HEK293 (cell line): ENCODE measurements at regions not wholly inside any gene's neighbourhood (a gene's known extent, or its start where the extent isn't known, plus 50 kb on each side); places are given as distances from the start of the nearest gene placed in this dataset.

Source experiments
- CTCF ChIA-PET: fragments of 350-600 bp; formaldehyde crosslinking; extraction: SDS; loops from one replicate; lab custom pipeline; 2021; ENCODE audit warnings: antibody characterized with exemption; lab: Yijun Ruan, JAX
- POLR2A ChIA-PET: fragments of 300-600 bp; formaldehyde crosslinking; extraction: SDS; loops from one replicate; lab custom pipeline; 2020; ENCODE audit warnings: antibody characterized with exemption, inconsistent platforms; lab: Yijun Ruan, JAX
- H3K27ac ChIP-seq: fragments of 200-500 bp; sonication (Bioruptor generic); 2 replicates; pipeline ENCODE4 v1.5.1; 2014; ENCODE audit warnings: low read depth, low read length, control low read depth, inconsistent platforms; ENCODE audit errors: extremely low read depth
- H3K36me3 ChIP-seq, 2 experiments: fragments of 200-500 bp in 1 of 2; sonication (Bioruptor generic) in 1 of 2; 1 replicate in 1 of 2; 2 replicates in 1 of 2; pipeline ENCODE4 v1.5.1; 2014 to 2017; ENCODE audit warnings: inconsistent platforms in 2 of 2, low read length in 2 of 2; ENCODE audit not compliant: control insufficient read depth in 2 of 2, insufficient read depth in 1 of 2
- H3K4me1 ChIP-seq: fragments of 200-500 bp; sonication (Bioruptor generic); 2 replicates; pipeline ENCODE4 v1.5.1; 2014; ENCODE audit warnings: mild to moderate bottlenecking, low read length, inconsistent platforms; ENCODE audit not compliant: control insufficient read depth, insufficient read depth
- H3K4me3 ChIP-seq: 2 replicates; pipeline ENCODE4 v1.5.1; 2011; ENCODE audit warnings: low read depth, mild to moderate bottlenecking, control low read depth, low read length, moderate library complexity
- H3K9me3 ChIP-seq: fragments of 200-500 bp; sonication (Bioruptor generic); 2 replicates; pipeline ENCODE4 v1.5.1; 2014; ENCODE audit warnings: low read depth, low read length, inconsistent platforms; ENCODE audit not compliant: control insufficient read depth, insufficient read depth
- GLI4 ChIP-seq: fragments of 450-650 bp; formaldehyde crosslinking; IDR thresholded peaks from 2 replicates; pipeline ENCODE4 v1.5.1; 2016; ENCODE audit warnings: missing biosample characterization, missing genetic modification characterization
- IKZF3 ChIP-seq: fragments of 450-650 bp; IDR thresholded peaks from 2 replicates; pipeline ENCODE4 v1.5.0; 2018; ENCODE audit warnings: missing biosample characterization, mild to moderate bottlenecking, missing genetic modification characterization, moderate library complexity
- SP3 ChIP-seq: fragments of 450-650 bp; formaldehyde crosslinking; IDR thresholded peaks from 2 replicates; pipeline ENCODE4 v1.5.1; 2016; ENCODE audit warnings: missing biosample characterization, missing genetic modification characterization
- TCF7L2 ChIP-seq: IDR thresholded peaks from 2 replicates; pipeline ENCODE4 v1.6.1; 2011; ENCODE audit warnings: low read depth, mild to moderate bottlenecking, inconsistent platforms, low read length, moderate library complexity, borderline replicate concordance
- ZBTB26 ChIP-seq: fragments of 450-650 bp; formaldehyde crosslinking; optimal IDR thresholded peaks from 2 replicates; pipeline ENCODE3; 2016; ENCODE audit warnings: missing biosample characterization, mild to moderate bottlenecking, missing genetic modification characterization
- ZBTB8A ChIP-seq: fragments of 450-650 bp; formaldehyde crosslinking; IDR thresholded peaks from 2 replicates; pipeline ENCODE4 v1.5.1; 2016; ENCODE audit warnings: missing biosample characterization, missing genetic modification characterization
- ZFHX2 ChIP-seq: fragments of 450-650 bp; formaldehyde crosslinking; conservative IDR thresholded peaks from 2 replicates; pipeline ENCODE4 v1.5.1; 2016; ENCODE audit warnings: missing biosample characterization, missing genetic modification characterization
- ZNF112 ChIP-seq: fragments of 450-650 bp; formaldehyde crosslinking; IDR thresholded peaks from 2 replicates; pipeline ENCODE4 v1.5.0; 2017; ENCODE audit warnings: missing biosample characterization, missing genetic modification characterization
- ZNF18 ChIP-seq: fragments of 450-650 bp; formaldehyde crosslinking; IDR thresholded peaks from 2 replicates; pipeline ENCODE4 v1.5.1; 2016; ENCODE audit warnings: missing biosample characterization, missing genetic modification characterization
- ZNF19 ChIP-seq: fragments of 450-650 bp; formaldehyde crosslinking; IDR thresholded peaks from 2 replicates; pipeline ENCODE4; 2016; ENCODE audit warnings: missing biosample characterization, missing genetic modification characterization, low read depth
- ZNF221 ChIP-seq: fragments of 450-650 bp; formaldehyde crosslinking; IDR thresholded peaks from 2 replicates; pipeline ENCODE4 v1.5.1; 2017; ENCODE audit warnings: missing biosample characterization, missing genetic modification characterization, borderline replicate concordance
- ZNF23 ChIP-seq: fragments of 450-650 bp; formaldehyde crosslinking; IDR thresholded peaks from 2 replicates; pipeline ENCODE4 v1.5.1; 2016; ENCODE audit warnings: missing biosample characterization, missing genetic modification characterization, borderline replicate concordance
- ZNF274 ChIP-seq, 2 experiments: fragments of 200-500 bp in 1 of 2; fragments of 450-650 bp in 1 of 2; sonication (Bioruptor generic) in 1 of 2; formaldehyde crosslinking in 1 of 2; IDR thresholded peaks; 2 replicates each; pipeline versions ENCODE4 v1.5.1 to v1.6.1; 2014 to 2016; ENCODE audit warnings: borderline replicate concordance in 1 of 2, inconsistent platforms in 1 of 2, low read length in 1 of 2, missing biosample characterization in 1 of 2, missing genetic modification characterization in 1 of 2
- ZNF324 ChIP-seq: fragments of 450-650 bp; formaldehyde crosslinking; IDR thresholded peaks from 2 replicates; pipeline ENCODE4 v1.5.1; 2016; ENCODE audit warnings: missing biosample characterization, missing genetic modification characterization
- ZNF350 ChIP-seq: fragments of 450-650 bp; formaldehyde crosslinking; IDR thresholded peaks from 2 replicates; pipeline ENCODE4 v1.5.0; 2017; ENCODE audit warnings: missing biosample characterization, mild to moderate bottlenecking, missing genetic modification characterization
- ZNF391 ChIP-seq: fragments of 450-650 bp; formaldehyde crosslinking; IDR thresholded peaks from 2 replicates; pipeline ENCODE4 v1.5.1; 2016; ENCODE audit warnings: low read depth, missing biosample characterization, missing genetic modification characterization, borderline replicate concordance
- ZNF473 ChIP-seq: fragments of 450-650 bp; formaldehyde crosslinking; IDR thresholded peaks from 2 replicates; pipeline ENCODE4 v1.5.1; 2017; ENCODE audit warnings: missing biosample characterization, missing genetic modification characterization
- ZNF48 ChIP-seq: fragments of 450-650 bp; formaldehyde crosslinking; IDR thresholded peaks from 2 replicates; pipeline ENCODE4 v1.5.1; 2016; ENCODE audit warnings: missing biosample characterization, missing genetic modification characterization
- ZNF530 ChIP-seq: fragments of 450-650 bp; formaldehyde crosslinking; IDR thresholded peaks from 2 replicates; pipeline ENCODE4 v1.5.1; 2016; ENCODE audit warnings: low read depth, missing biosample characterization, missing genetic modification characterization
- ZNF544 ChIP-seq: fragments of 450-650 bp; formaldehyde crosslinking; IDR thresholded peaks from 2 replicates; pipeline ENCODE4 v1.5.0; 2017; ENCODE audit warnings: missing biosample characterization, missing genetic modification characterization
- ZNF626 ChIP-seq: fragments of 450-650 bp; sonication (Bioruptor Pico); formaldehyde crosslinking; IDR thresholded peaks from 2 replicates; pipeline ENCODE4 v1.5.1; 2018; ENCODE audit warnings: missing biosample characterization, missing genetic modification characterization, inconsistent platforms
- ZNF747 ChIP-seq: fragments of 450-650 bp; formaldehyde crosslinking; IDR thresholded peaks from 2 replicates; pipeline ENCODE4 v1.5.1; 2016; ENCODE audit warnings: missing biosample characterization, missing genetic modification characterization
- ZNF76 ChIP-seq: fragments of 450-650 bp; formaldehyde crosslinking; IDR thresholded peaks from 2 replicates; pipeline ENCODE4; 2016; ENCODE audit warnings: low read depth, missing biosample characterization, missing genetic modification characterization, borderline replicate concordance
- ZNF776 ChIP-seq: fragments of 450-650 bp; formaldehyde crosslinking; IDR thresholded peaks from 2 replicates; pipeline ENCODE4 v1.5.0; 2017; ENCODE audit warnings: missing biosample characterization, missing genetic modification characterization, borderline replicate concordance
- ZNF785 ChIP-seq: fragments of 450-650 bp; formaldehyde crosslinking; IDR thresholded peaks from 2 replicates; pipeline ENCODE4 v1.5.1; 2016; ENCODE audit warnings: missing biosample characterization, missing genetic modification characterization
- ZNF792 ChIP-seq: fragments of 450-650 bp; formaldehyde crosslinking; IDR thresholded peaks from 2 replicates; pipeline ENCODE4 v1.5.1; 2016; ENCODE audit warnings: missing biosample characterization, missing genetic modification characterization
- ZNF830 ChIP-seq: fragments of 450-650 bp; IDR thresholded peaks from 2 replicates; pipeline ENCODE4 v1.5.0; 2018; ENCODE audit warnings: missing biosample characterization, missing genetic modification characterization, low read depth, mild to moderate bottlenecking, moderate library complexity
- ZNF837 ChIP-seq: fragments of 450-650 bp; formaldehyde crosslinking; IDR thresholded peaks from 2 replicates; pipeline ENCODE4 v1.5.1; 2016; ENCODE audit warnings: missing biosample characterization, missing genetic modification characterization
- ZNF843 ChIP-seq: fragments of 450-650 bp; formaldehyde crosslinking; IDR thresholded peaks from 2 replicates; pipeline ENCODE4 v1.5.1; 2016; ENCODE audit warnings: missing biosample characterization, missing genetic modification characterization

- Histone ChIP-seq H3K27ac (no peak overlapping the region), H3K4me3 (no peak overlapping the region), H3K9me3 (no peaks in the 10 kb centered on the region), H3K36me3 (no peaks in the 10 kb centered on the region), H3K4me1 (no peaks in the 10 kb centered on the region)
- POLR2A ChIA-PET: no interaction called here
- CTCF ChIA-PET: no interaction called here
- no peak for TF ChIP-seq ZNF626
- TF ChIP-seq IKZF3 (tag by site-specific recombination): no peak
- TF ChIP-seq ZNF221 (tag by site-specific recombination): no peak
- TF ChIP-seq ZNF843 (tag by site-specific recombination): no peak
- TF ChIP-seq ZNF350 (tag by site-specific recombination): no peak
Observed at GRCh38 chr16:51289336-51289735, 138.3 kb upstream of the SALL1 start.

GRCh38 chr16:51287121-51287755 lies 136.2 kb upstream of the SALL1 start:
- H3K4me3 ChIP-seq: no peak overlapping the region
- no peaks in the 10 kb centered on the region for H3K36me3 ChIP-seq
- no peak for TF ChIP-seq ZNF792 (tag by site-specific recombination)
- no peak for TF ChIP-seq SP3 (tag by site-specific recombination)
- TF ChIP-seq TCF7L2: no peak
- no peak for TF ChIP-seq ZNF23 (tag by site-specific recombination)
- TF ChIP-seq ZNF776 (tag by site-specific recombination): no peak
- TF ChIP-seq ZNF324: no peak
- TF ChIP-seq ZNF18 (tag by site-specific recombination): no peak
- TF ChIP-seq ZNF19 (tag by site-specific recombination): no peak
- TF ChIP-seq ZNF274 (IDR thresholded peaks at IDR 0.05; ENCODE audit: low read length): no peak
- no peak for TF ChIP-seq ZNF274 (tag by site-specific recombination; IDR thresholded peaks at IDR 0.05; ENCODE audit: borderline replicate concordance)
- TF ChIP-seq ZNF112 (tag by site-specific recombination): no peak
- no peak for TF ChIP-seq ZNF747 (tag by site-specific recombination)
- TF ChIP-seq ZNF473 (tag by site-specific recombination): no peak
- TF ChIP-seq ZNF391: no peak
- no peak for TF ChIP-seq ZNF837 (tag by site-specific recombination)
- TF ChIP-seq ZBTB8A (tag by site-specific recombination): no peak
- TF ChIP-seq ZNF785: no peak
- TF ChIP-seq ZNF48 (tag by site-specific recombination): no peak
- no peak for TF ChIP-seq GLI4 (tag by site-specific recombination)
- TF ChIP-seq, all 188 proteins: peak for 0
- ChIA-PET CTCF (interaction anchor here (0.7 kb wide), 1 partner anchor 344 kb away, joined by 3 read pairs; no protein-coding TSS in a partner anchor), POLR2A (no interaction called here)
- H3K27ac ChIP-seq: no peak overlapping the region
- no peaks in the 10 kb centered on the region for H3K9me3 ChIP-seq
- no peaks in the 10 kb centered on the region for H3K4me1 ChIP-seq

GRCh38 chr16:51286272-51286671 lies 135.2 kb upstream of the SALL1 start:
- ChIA-PET CTCF (no interaction called here), POLR2A (no interaction called here)
- no peak overlapping the region for H3K4me3 ChIP-seq
- no peaks in the 10 kb centered on the region for H3K36me3 ChIP-seq
- H3K9me3 ChIP-seq: no peaks in the 10 kb centered on the region
- TF ChIP-seq ZFHX2 (tag by site-specific recombination) (no peak), ZNF830 (tag by site-specific recombination) (no peak), ZBTB26 (no peak), ZNF544 (tag by site-specific recombination) (no peak), ZNF530 (tag by site-specific recombination) (no peak), ZNF76 (tag by site-specific recombination) (no peak)
- H3K27ac ChIP-seq: no peak overlapping the region
- no peaks in the 10 kb centered on the region for H3K4me1 ChIP-seq
